ENCODE measurements at regions not wholly inside any gene's neighbourhood (a gene's known extent, or its start where the extent isn't known, plus 50 kb on each side); places are given as distances from the start of the nearest gene placed in this dataset.

- H3K9ac ChIP-seq (ENCODE audit: insufficient read depth, low read depth, low read length) = no peak overlapping the region
- CTCF ChIA-PET (ENCODE audit: low intra/inter-chr PET ratio, low total read pairs) = no interaction called here
Measured at GRCh38 chr1:218591966-218592365, 246.8 kb downstream of the TGFB2 start.

More at GRCh38 chr1:218591966-218592365, 246.8 kb downstream of the TGFB2 start:
- H2AFZ ChIP-seq (ENCODE audit: low read length) = no peak overlapping the region
- DNase-seq (ENCODE audit: low spot score) (no peak), FAIRE-seq (no peak), ATAC-seq (no peak)
- no peaks in the 10 kb centered on the region for H4K20me1 ChIP-seq (ENCODE audit: insufficient read depth, low read length)
- H3K36me3 ChIP-seq (replicated peaks in 1 of 2; ENCODE audit: control insufficient read depth in 1 of 2, insufficient read depth in 2 of 2, low read length in 2 of 2) = no peaks in the 10 kb centered on the region
- intact Hi-C loops (cut with micrococcal nuclease; ENCODE audit: unreplicated experiment) (no loop called here), in situ Hi-C loops (cut with HindIII; ENCODE audit: extremely low pct_ligation_motif_present, low pct_unique_long_range_greater_than_20kb) (no loop called here)
- H3K4me3 ChIP-seq (replicated peaks in 1 of 3; ENCODE audit: insufficient read depth in 1 of 3, low read depth in 2 of 3, low read length in 3 of 3) = no peak overlapping the region
- no peaks in the 10 kb centered on the region for H3K79me2 ChIP-seq (ENCODE audit: insufficient read depth, low read length)
- H3K4me1 ChIP-seq (ENCODE audit: insufficient read depth, low read length) = no peaks in the 10 kb centered on the region
- no peaks in the 10 kb centered on the region for H3K27me3 ChIP-seq (ENCODE audit: control insufficient read depth in 1 of 2, insufficient read depth in 2 of 2, low read length in 2 of 2)
- H3K4me2 ChIP-seq (ENCODE audit: low read depth, low read length) = no peak overlapping the region
- H3K27ac ChIP-seq (ENCODE audit: extremely low read length, insufficient read depth, low read length) = no peak overlapping the region
- POLR2A ChIA-PET = no interaction called here
- H3K9me3 ChIP-seq (ENCODE audit: low read length) = no peaks in the 10 kb centered on the region
- TF ChIP-seq, protein P1, sequence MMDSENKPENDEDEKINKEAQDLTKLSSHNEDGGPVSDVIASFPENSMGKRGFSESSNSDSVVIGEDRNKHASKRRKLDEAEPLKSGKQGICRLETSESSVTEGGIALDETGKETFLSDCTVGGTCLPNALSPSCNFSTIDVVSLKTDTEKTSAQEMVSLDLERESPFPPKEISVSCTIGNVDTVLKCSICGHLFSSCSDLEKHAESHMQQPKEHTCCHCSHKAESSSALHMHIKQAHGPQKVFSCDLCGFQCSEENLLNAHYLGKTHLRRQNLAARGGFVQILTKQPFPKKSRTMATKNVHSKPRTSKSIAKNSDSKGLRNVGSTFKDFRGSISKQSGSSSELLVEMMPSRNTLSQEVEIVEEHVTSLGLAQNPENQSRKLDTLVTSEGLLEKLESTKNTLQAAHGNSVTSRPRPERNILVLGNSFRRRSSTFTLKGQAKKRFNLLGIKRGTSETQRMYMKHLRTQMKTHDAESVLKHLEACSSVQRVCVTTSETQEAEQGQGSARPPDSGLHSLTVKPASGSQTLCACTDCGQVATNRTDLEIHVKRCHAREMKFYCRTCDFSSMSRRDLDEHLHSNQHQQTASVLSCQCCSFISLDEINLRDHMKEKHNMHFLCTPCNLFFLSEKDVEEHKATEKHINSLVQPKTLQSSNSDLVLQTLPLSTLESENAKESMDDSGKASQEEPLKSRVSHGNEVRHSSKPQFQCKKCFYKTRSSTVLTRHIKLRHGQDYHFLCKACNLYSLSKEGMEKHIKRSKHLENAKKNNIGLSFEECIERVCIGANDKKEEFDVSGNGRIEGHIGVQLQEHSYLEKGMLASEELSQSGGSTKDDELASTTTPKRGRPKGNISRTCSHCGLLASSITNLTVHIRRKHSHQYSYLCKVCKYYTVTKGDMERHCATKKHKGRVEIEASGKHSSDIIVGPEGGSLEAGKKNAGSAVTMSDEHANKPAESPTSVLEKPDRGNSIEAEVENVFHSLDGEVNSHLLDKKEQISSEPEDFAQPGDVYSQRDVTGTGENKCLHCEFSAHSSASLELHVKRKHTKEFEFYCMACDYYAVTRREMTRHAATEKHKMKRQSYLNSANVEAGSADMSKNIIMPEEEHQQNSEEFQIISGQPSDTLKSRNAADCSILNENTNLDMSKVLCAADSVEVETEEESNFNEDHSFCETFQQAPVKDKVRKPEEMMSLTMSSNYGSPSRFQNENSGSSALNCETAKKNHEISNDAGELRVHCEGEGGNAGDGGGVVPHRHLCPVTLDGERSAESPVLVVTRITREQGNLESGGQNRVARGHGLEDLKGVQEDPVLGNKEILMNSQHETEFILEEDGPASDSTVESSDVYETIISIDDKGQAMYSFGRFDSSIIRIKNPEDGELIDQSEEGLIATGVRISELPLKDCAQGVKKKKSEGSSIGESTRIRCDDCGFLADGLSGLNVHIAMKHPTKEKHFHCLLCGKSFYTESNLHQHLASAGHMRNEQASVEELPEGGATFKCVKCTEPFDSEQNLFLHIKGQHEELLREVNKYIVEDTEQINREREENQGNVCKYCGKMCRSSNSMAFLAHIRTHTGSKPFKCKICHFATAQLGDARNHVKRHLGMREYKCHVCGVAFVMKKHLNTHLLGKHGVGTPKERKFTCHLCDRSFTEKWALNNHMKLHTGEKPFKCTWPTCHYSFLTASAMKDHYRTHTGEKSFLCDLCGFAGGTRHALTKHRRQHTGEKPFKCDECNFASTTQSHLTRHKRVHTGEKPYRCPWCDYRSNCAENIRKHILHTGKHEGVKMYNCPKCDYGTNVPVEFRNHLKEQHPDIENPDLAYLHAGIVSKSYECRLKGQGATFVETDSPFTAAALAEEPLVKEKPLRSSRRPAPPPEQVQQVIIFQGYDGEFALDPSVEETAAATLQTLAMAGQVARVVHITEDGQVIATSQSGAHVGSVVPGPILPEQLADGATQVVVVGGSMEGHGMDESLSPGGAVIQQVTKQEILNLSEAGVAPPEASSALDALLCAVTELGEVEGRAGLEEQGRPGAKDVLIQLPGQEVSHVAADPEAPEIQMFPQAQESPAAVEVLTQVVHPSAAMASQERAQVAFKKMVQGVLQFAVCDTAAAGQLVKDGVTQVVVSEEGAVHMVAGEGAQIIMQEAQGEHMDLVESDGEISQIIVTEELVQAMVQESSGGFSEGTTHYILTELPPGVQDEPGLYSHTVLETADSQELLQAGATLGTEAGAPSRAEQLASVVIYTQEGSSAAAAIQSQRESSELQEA (CRISPR knock-in tag; IDR thresholded peaks at IDR 0.05; ENCODE audit: not compliant biosample characterization) = no peak
- TF ChIP-seq NR2F2 (IDR thresholded peaks at IDR 0.05; ENCODE audit: borderline replicate concordance, low read depth) = no peak
- no peak for TF ChIP-seq ZNF205 (CRISPR knock-in tag; IDR thresholded peaks at IDR 0.05)
- TF ChIP-seq SMARCC2 (IDR thresholded peaks at IDR 0.05) = no peak
- no peak for TF ChIP-seq REL (CRISPR knock-in tag; conservative IDR thresholded peaks at IDR 0.05)
- no peak for TF ChIP-seq KAT7 (CRISPR knock-in tag; IDR thresholded peaks at IDR 0.05; ENCODE audit: borderline replicate concordance)
- TF ChIP-seq MLLT10 (CRISPR knock-in tag; IDR thresholded peaks at IDR 0.05) = no peak
- TF ChIP-seq RORA (CRISPR knock-in tag; IDR thresholded peaks at IDR 0.05) = no peak
- no peak for TF ChIP-seq ZXDC (CRISPR knock-in tag; IDR thresholded peaks at IDR 0.05)
- BruUV-seq (replicated peaks) = no TSS peak

Measured in HepG2 (cell line).